ELF-1 (cell line): ENCODE measurements at regions not wholly inside any gene's neighbourhood (a gene's known extent, or its start where the extent isn't known, plus 50 kb on each side); places are given as distances from the start of the nearest gene placed in this dataset.
"Not testable (repeated sequence)": the region's sequence is repeated elsewhere in the genome, so short reads cannot be mapped to it uniquely, and the experiment has no call there.

ENCODE experiments used
- DNase-seq: peaks from one replicate; pipeline ENCODE4 v3.0.0-alpha.2; 2016; ENCODE audit warnings: low read depth, low spot score

- DNase-seq: peak; percentile 17
These were observed 87.5 kb upstream of the WSB1 start for GRCh38 chr17:27206447-27206846.

GRCh38 chr17:27207073-27207513 is 86.8 kb upstream of the WSB1 start:
- DNase-seq: no peak

- DNase-seq: not testable (repeated sequence)
These were observed 85.5 kb upstream of the WSB1 start for GRCh38 chr17:27208370-27208769.

- DNase-seq: no peak
These were observed 84.6 kb upstream of the WSB1 start for GRCh38 chr17:27209316-27209715.

- not testable (repeated sequence) for DNase-seq
These were observed 83.1 kb upstream of the WSB1 start for GRCh38 chr17:27210809-27211208.

GRCh38 chr17:27216836-27217235 is 77.1 kb upstream of the WSB1 start:
- no peak for DNase-seq

- no peak for DNase-seq
These were observed 76.3 kb upstream of the WSB1 start for GRCh38 chr17:27217631-27218030.

GRCh38 chr17:27218041-27218440 is 75.9 kb upstream of the WSB1 start:
- DNase-seq: no peak

GRCh38 chr17:27218719-27219488 is 75.0 kb upstream of the WSB1 start:
- no peak for DNase-seq

GRCh38 chr17:27222515-27222914 is 71.4 kb upstream of the WSB1 start:
- no peak for DNase-seq

GRCh38 chr17:27224526-27225315 is 69.2 kb upstream of the WSB1 start:
- no peak for DNase-seq

GRCh38 chr17:27226611-27227230 is 67.2 kb upstream of the WSB1 start:
- no peak for DNase-seq

GRCh38 chr17:27230996-27231395 is 62.9 kb upstream of the WSB1 start:
- DNase-seq: no peak

GRCh38 chr17:27232328-27232727 is 61.6 kb upstream of the WSB1 start:
- DNase-seq: no peak

- DNase-seq: no peak
These were observed 60.9 kb upstream of the WSB1 start for GRCh38 chr17:27233059-27233458.

- DNase-seq: no peak
These were observed 60.1 kb upstream of the WSB1 start for GRCh38 chr17:27233776-27234175.

GRCh38 chr17:27236717-27237315 is 57.1 kb upstream of the WSB1 start:
- peak; percentile 37 for DNase-seq

GRCh38 chr17:27237890-27238289 is 56.0 kb upstream of the WSB1 start:
- no peak for DNase-seq

- DNase-seq: no peak
These were observed 54.9 kb upstream of the WSB1 start for GRCh38 chr17:27239046-27239445.

- no peak for DNase-seq
These were observed 54.3 kb upstream of the WSB1 start for GRCh38 chr17:27239584-27239983.

GRCh38 chr17:27240086-27240801 is 53.7 kb upstream of the WSB1 start:
- peak; percentile 19 for DNase-seq

- DNase-seq: no peak
These were observed 53.1 kb upstream of the WSB1 start for GRCh38 chr17:27240802-27241155.
